ENCODE measurements at regions not wholly inside any gene's neighbourhood (a gene's known extent, or its start where the extent isn't known, plus 50 kb on each side); places are given as distances from the start of the nearest gene placed in this dataset.

GRCh38 chr4:156581282-156582063, 390.1 kb downstream of the PDGFC start:
- DNase-seq (ENCODE audit: extremely low spot score) = no peak
- ChIA-PET CTCF (interaction anchor here (1.5 kb wide), 1 partner anchor 10 kb away, joined by 3 read pairs; no protein-coding TSS in a partner anchor), POLR2A (no interaction called here)

GRCh38 chr4:156578713-156579112, 392.9 kb downstream of the PDGFC start:
- no peak for DNase-seq (ENCODE audit: extremely low spot score)
- ChIA-PET CTCF (interaction anchor here (2.6 kb wide), 1 partner anchor 9 kb away, joined by 6 read pairs; no protein-coding TSS in a partner anchor), POLR2A (no interaction called here)
- no peak for TF ChIP-seq CTCF (IDR thresholded peaks at IDR 0.05; ENCODE audit: control extremely low read depth, extremely low read depth, low read depth, missing control alignments)

More at GRCh38 chr4:156581282-156582063, 390.1 kb downstream of the PDGFC start:
- TF ChIP-seq CTCF (IDR thresholded peaks at IDR 0.05; ENCODE audit: control extremely low read depth, extremely low read depth, low read depth, missing control alignments) = no peak

GRCh38 chr4:156578005-156578404, 393.6 kb downstream of the PDGFC start:
- no peak for DNase-seq (ENCODE audit: extremely low spot score)
- ChIA-PET POLR2A (no interaction called here), CTCF (interaction anchor here (2.6 kb wide), 1 partner anchor 10 kb away, joined by 6 read pairs; no protein-coding TSS in a partner anchor)
- no peak for TF ChIP-seq CTCF (IDR thresholded peaks at IDR 0.05; ENCODE audit: control extremely low read depth, extremely low read depth, low read depth, missing control alignments)

GRCh38 chr4:156576946-156577345, 394.7 kb downstream of the PDGFC start:
- DNase-seq (ENCODE audit: extremely low spot score) = no peak
- POLR2A ChIA-PET = no interaction called here
- no peak for TF ChIP-seq CTCF (IDR thresholded peaks at IDR 0.05; ENCODE audit: control extremely low read depth, extremely low read depth, low read depth, missing control alignments)
- CTCF ChIA-PET = no interaction called here

GRCh38 chr4:156575430-156576073, 396.0 kb downstream of the PDGFC start:
- TF ChIP-seq CTCF (IDR thresholded peaks at IDR 0.05; ENCODE audit: control extremely low read depth, extremely low read depth, low read depth, missing control alignments) = no peak
- POLR2A ChIA-PET = no interaction called here
- CTCF ChIA-PET = interaction anchor here (1.1 to 1.3 kb wide), 2 partner anchors 11 to 13 kb away, joined by 4 to 5 read pairs; no protein-coding TSS in a partner anchor
- no peak for DNase-seq (ENCODE audit: extremely low spot score)

GRCh38 chr4:156571146-156571545, 400.5 kb downstream of the PDGFC start:
- DNase-seq (ENCODE audit: extremely low spot score) = no peak
- no peak for TF ChIP-seq CTCF (IDR thresholded peaks at IDR 0.05; ENCODE audit: control extremely low read depth, extremely low read depth, low read depth, missing control alignments)
- POLR2A ChIA-PET = no interaction called here
- CTCF ChIA-PET = no interaction called here
